SHP77 (cell line): ENCODE measurements at regions not wholly inside any gene's neighbourhood (a gene's known extent, or its start where the extent isn't known, plus 50 kb on each side); places are given as distances from the start of the nearest gene placed in this dataset.

Experiments used
- DNase-seq, 2 experiments: peaks; one replicate each; lab custom pipeline; 2025; lab: John Stamatoyannopoulos, UW

- DNase-seq: no peak
Observed at GRCh38 chr2:111695441-111696007, 188.5 kb downstream of the ANAPC1 start.

- DNase-seq: no peak
Observed at GRCh38 chr2:111696226-111696625, 187.8 kb downstream of the ANAPC1 start.

GRCh38 chr2:111697560-111697959 lies 186.4 kb downstream of the ANAPC1 start:
- DNase-seq: no peak

GRCh38 chr2:111698089-111698488 lies 185.9 kb downstream of the ANAPC1 start:
- no peak for DNase-seq

GRCh38 chr2:111698743-111699554 lies 185.0 kb downstream of the ANAPC1 start:
- DNase-seq: peak; percentile 88 to 96

GRCh38 chr2:111701266-111701665 lies 182.7 kb downstream of the ANAPC1 start:
- no peak for DNase-seq

- no peak for DNase-seq
Observed at GRCh38 chr2:111701798-111702118, 182.2 kb downstream of the ANAPC1 start.

GRCh38 chr2:111702119-111702803 lies 181.7 kb downstream of the ANAPC1 start:
- peak; percentile 43 to 65 for DNase-seq

- DNase-seq: no peak
Observed at GRCh38 chr2:111702804-111703196, 181.2 kb downstream of the ANAPC1 start.

GRCh38 chr2:111703759-111704158 lies 180.2 kb downstream of the ANAPC1 start:
- no peak for DNase-seq

GRCh38 chr2:111704246-111704645 lies 179.7 kb downstream of the ANAPC1 start:
- no peak for DNase-seq

GRCh38 chr2:111705239-111705638 lies 178.8 kb downstream of the ANAPC1 start:
- no peak for DNase-seq

GRCh38 chr2:111705711-111706336 lies 178.2 kb downstream of the ANAPC1 start:
- peak in 1 of 2 experiments; percentile 18 for DNase-seq

- DNase-seq: no peak
Observed at GRCh38 chr2:111706481-111707001, 177.5 kb downstream of the ANAPC1 start.

GRCh38 chr2:111707700-111708099 lies 176.3 kb downstream of the ANAPC1 start:
- no peak for DNase-seq

- DNase-seq: no peak
Observed at GRCh38 chr2:111708476-111709180, 175.4 kb downstream of the ANAPC1 start.

- DNase-seq: no peak
Observed at GRCh38 chr2:111709321-111709720, 174.7 kb downstream of the ANAPC1 start.

GRCh38 chr2:111710085-111710484 lies 173.9 kb downstream of the ANAPC1 start:
- DNase-seq: no peak

- DNase-seq: no peak
Observed at GRCh38 chr2:111710613-111711012, 173.4 kb downstream of the ANAPC1 start.

GRCh38 chr2:111711270-111711669 lies 172.7 kb downstream of the ANAPC1 start:
- no peak for DNase-seq

- no peak for DNase-seq
Observed at GRCh38 chr2:111712361-111712760, 171.6 kb downstream of the ANAPC1 start.
